B cell (primary cell): ENCODE measurements at regions not wholly inside any gene's neighbourhood (a gene's known extent, or its start where the extent isn't known, plus 50 kb on each side); places are given as distances from the start of the nearest gene placed in this dataset.

Source experiments
- CTCF ChIP-seq: fragments of 200-600 bp; IDR thresholded peaks from one replicate; pipeline ENCODE4 v1.8.0; 2022; ENCODE audit warnings: antibody characterized with exemption, mild to moderate bottlenecking
- EZH2 ChIP-seq: IDR thresholded peaks from 2 replicates; pipeline ENCODE4 v1.6.1; 2012; ENCODE audit warnings: borderline replicate concordance, low read depth, mild to moderate bottlenecking, moderate library complexity, low read length; ENCODE audit not compliant: insufficient read depth, poor library complexity, severe bottlenecking

DNA sequence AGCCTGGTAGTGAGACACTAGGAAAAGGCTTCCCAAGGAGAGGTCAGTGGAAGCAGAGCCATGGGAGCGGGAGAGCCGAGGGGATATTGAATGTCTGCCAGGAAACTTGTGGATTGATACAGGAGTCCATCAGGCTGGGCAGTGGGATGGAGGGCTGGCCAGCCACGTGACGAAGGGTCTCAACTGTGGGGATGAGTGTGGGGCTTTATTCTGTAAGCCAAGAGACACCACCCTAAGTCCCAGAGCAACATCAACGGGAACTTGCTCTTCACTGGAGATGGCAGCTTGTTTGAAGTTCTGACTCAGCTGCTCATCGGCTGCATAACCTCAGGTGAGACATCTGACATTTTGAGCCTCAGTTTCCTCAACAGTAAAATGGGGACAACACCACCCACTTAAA is 197.8 kb downstream of the VRK1 start:
- no peak for TF ChIP-seq CTCF
- TF ChIP-seq EZH2: no peak
